Neuron (in vitro differentiated cells): ENCODE measurements at regions not wholly inside any gene's neighbourhood (a gene's known extent, or its start where the extent isn't known, plus 50 kb on each side); places are given as distances from the start of the nearest gene placed in this dataset.
"Not testable (repeated sequence)": the region's sequence is repeated elsewhere in the genome, so short reads cannot be mapped to it uniquely, and the experiment has no call there.

Source experiments
- H2AFZ ChIP-seq: one replicate; pipeline ENCODE4 v1.6.1; 2013; ENCODE audit warnings: low read depth, mild to moderate bottlenecking, inconsistent platforms, low read length, moderate library complexity
- H3K27me3 ChIP-seq: one replicate; pipeline ENCODE4 v1.6.1; 2013; ENCODE audit warnings: low read length; ENCODE audit not compliant: insufficient read depth
- H3K36me3 ChIP-seq: one replicate; pipeline ENCODE4 v1.6.1; 2013; ENCODE audit warnings: low read length; ENCODE audit not compliant: insufficient read depth
- H3K4me1 ChIP-seq: one replicate; pipeline ENCODE4 v1.6.1; 2013; ENCODE audit warnings: low read length; ENCODE audit not compliant: insufficient read depth
- H3K4me3 ChIP-seq: 2 replicates; pipeline ENCODE4 v1.5.1; 2013; ENCODE audit warnings: mild to moderate bottlenecking, low read length, moderate library complexity
- H3K9me3 ChIP-seq: one replicate; pipeline ENCODE4 v1.6.1; 2013; ENCODE audit warnings: low read length

DNA sequence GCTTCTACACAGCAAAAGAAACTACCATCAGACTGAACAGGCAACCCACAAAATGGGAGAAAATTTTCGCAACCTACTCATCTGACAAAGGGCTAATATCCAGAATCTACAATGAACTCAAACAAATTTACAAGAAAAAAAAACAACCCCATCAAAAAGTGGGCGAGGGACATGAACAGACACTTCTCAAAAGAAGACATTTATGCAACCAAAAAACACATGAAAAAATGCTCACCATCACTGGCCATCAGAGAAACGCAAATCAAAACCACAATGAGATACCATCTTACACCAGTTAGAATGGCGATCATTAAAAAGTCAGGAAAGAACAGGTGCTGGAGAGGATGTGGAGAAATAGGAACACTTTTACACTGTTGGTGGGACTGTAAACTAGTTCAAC lies 171.8 kb upstream of the IL12B start:
- not testable (repeated sequence) for H3K27me3 ChIP-seq

DNA sequence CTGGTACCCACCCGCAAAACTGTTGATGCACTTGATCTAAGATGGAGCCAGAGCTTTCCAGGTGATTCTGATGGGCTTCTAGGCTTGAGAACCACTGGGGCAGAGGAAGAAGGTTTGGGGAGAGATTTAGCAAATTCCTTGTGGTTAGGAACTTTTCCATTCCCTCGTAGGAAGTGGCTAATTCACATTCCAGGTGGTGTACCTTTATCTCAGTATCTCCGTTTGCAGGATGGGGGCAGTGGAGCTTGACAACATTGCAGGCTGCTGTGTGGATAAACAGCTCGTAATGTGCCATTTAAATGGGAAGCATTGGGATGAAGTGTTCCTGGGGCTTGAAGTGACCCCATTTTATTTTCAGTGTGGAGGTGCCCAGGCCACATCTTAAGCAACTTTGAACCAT lies 172.9 kb upstream of the IL12B start:
- no peaks in the 10 kb centered on the region for H3K27me3 ChIP-seq
- H2AFZ ChIP-seq: no peak overlapping the region
- H3K4me3 ChIP-seq: no peak overlapping the region
- H3K4me1 ChIP-seq: no peaks in the 10 kb centered on the region
- no peaks in the 10 kb centered on the region for H3K36me3 ChIP-seq
- H3K9me3 ChIP-seq: no peaks in the 10 kb centered on the region

More for the DNA sequence above, 171.8 kb upstream of the IL12B start:
- not testable (repeated sequence) for H2AFZ ChIP-seq, H3K9me3 ChIP-seq, H3K4me1 ChIP-seq, H3K4me3 ChIP-seq, H3K36me3 ChIP-seq

DNA sequence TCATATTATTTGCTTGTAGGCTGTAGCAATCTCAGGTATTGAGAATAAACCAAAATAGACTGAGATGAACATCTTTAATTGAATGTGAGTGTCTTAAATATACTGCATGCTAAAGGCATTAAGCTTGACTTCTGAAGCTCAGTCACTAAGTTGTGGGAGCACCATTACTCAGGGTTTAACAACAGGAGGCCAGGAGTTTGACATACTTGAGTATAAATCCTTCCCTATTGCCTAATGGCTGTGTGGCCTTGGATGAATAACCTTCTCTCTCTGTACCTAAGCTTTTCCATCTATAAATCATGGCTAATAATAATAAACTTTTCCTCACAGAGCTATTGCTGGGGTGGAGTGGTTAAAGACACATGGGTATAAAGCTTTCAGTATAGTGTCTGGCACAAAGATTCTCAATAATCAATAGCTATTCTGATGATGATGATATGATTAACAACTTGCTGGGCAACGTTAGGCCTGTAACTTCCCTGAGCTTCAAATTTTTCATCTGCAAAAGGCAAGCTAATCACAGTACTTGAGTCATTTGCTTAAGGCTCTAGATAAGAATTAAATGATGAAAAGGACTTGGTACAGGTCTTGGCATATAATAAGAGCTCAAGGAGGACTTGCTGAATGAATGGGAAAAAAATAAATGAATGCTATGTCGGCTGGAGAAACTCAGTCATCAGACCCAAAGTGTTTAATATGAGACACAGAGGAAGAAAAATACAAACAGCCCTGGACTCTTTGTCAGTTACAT lies 174.0 kb upstream of the IL12B start:
- Histone ChIP-seq H3K27me3 (no peaks in the 10 kb centered on the region), H3K36me3 (no peaks in the 10 kb centered on the region), H2AFZ (no peak overlapping the region), H3K9me3 (no peaks in the 10 kb centered on the region), H3K4me1 (no peaks in the 10 kb centered on the region), H3K4me3 (no peak overlapping the region)

DNA sequence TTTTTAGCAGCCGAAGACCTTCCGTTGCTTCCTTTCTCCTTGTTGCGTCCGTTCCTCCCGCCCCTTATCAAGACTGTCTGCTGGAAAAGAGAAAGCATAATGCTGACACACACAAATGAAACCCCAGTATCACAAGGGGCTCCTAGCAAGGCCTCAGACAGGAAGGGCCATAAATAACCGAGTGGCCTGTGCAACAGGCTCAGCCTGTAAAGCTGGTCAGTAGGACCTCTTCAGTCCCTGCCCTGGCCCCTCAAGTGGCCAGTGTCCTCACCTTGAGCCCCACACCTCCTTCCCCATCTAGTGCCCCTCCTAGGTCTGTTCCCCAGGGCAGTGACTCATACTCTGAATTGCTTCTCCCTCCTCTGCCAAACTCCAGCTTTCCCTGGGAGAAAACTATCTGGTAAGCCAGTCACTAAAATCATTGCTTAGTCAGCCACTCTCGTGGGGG lies 174.6 kb upstream of the IL12B start:
- no peak overlapping the region for H2AFZ ChIP-seq
- H3K4me3 ChIP-seq: no peak overlapping the region
- no peaks in the 10 kb centered on the region for H3K27me3 ChIP-seq
- H3K9me3 ChIP-seq: no peaks in the 10 kb centered on the region
- H3K36me3 ChIP-seq: no peaks in the 10 kb centered on the region
- no peaks in the 10 kb centered on the region for H3K4me1 ChIP-seq

DNA sequence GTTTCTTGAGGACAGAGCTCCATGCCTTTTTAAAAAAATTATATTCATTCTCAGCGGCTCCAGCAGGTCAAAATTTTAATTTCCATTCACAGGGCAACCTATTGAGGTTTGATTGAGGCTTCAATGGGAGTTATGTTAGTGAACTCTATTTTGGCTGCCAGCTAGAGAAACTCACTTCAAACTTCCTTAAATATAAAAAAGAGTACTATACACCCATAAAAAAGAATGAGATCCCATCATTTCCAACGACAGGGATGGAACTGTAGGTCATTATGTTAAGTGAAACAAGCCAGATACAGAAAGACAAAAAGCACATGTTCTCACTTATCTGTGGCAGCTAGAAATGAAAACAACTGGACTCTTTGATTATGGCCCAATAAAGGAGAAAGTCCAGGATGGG lies 176.8 kb upstream of the IL12B start:
- H2AFZ ChIP-seq: no peak overlapping the region
- H3K4me3 ChIP-seq: no peak overlapping the region
- peaks cover 4% of the 10 kb centered on the region for H3K4me1 ChIP-seq
- no peaks in the 10 kb centered on the region for H3K36me3 ChIP-seq
- H3K9me3 ChIP-seq: no peaks in the 10 kb centered on the region
- no peaks in the 10 kb centered on the region for H3K27me3 ChIP-seq

DNA sequence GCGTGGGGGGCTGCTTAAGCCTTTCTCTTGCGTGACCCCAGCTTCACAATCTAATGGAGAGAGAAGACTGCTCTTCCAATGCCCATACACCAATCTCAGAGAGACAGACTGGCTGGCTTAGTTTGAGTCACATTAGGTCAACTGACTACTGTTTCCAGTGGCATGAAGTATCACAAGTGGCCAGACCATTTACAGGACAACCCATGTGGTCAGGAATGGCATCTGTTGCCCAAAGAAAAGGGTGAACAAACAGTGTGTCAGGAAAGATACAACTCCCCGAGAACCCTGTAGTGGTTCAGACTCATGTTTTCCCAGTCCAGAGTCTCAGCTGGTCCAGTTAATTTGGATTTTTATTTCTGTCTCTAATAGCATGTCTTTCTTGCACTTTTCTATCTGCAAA lies 177.4 kb upstream of the IL12B start:
- no peaks in the 10 kb centered on the region for H3K27me3 ChIP-seq
- H3K4me1 ChIP-seq: peaks cover 4% of the 10 kb centered on the region
- no peak overlapping the region for H3K4me3 ChIP-seq
- H3K36me3 ChIP-seq: no peaks in the 10 kb centered on the region
- no peaks in the 10 kb centered on the region for H3K9me3 ChIP-seq
- H2AFZ ChIP-seq: no peak overlapping the region

DNA sequence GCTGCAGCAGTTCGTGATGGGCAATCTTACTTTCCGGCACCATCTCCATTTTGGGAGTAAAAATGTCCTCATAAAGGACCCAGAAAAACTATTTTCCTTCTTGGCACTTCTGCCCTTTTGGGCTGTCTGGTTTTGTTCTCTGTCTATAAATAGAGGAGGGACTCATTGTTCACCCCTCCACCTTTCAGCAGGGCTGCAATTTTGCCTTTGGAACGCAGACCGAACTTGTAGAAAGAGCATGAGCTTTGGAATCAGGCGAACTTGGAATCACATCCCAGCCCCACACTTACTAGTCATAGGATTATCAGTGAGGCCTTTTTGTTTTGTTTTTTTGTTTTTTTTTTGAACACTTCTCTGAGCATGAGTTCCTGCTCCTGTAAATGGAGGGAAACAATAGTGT lies 178.1 kb upstream of the IL12B start:
- Histone ChIP-seq H3K36me3 (no peaks in the 10 kb centered on the region), H2AFZ (no peak overlapping the region)

DNA sequence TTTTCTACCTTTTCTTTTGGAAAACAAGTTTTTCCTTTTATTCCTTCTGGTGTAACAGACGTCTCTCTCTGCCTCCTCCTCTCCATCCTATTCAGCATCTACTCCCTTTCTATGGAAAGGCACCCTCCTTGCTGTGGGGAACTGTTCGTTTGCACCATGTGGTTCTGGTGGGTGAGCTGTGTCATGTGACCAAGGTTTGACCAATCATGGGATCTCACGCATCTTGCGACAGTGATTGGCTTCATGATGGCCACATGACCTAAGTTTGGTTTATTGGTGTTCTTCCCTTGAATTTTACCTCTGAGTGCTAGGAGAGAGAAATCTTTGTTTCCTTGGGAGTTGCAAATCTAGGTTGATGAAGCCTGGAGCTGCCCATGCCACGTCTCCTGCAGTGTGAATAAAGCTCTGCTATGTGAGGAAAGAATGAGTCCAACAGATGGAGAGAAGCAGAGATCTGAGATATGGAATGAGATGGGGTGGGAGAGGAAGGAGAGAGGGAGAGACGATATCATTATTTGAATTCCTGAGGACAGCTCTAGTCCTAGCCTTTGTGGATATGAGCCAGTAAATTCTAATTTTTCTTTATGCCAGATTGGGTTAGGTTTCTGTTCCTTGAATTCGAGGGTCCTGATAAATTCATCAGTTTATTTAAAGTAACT lies 178.8 kb upstream of the IL12B start:
- no peaks in the 10 kb centered on the region for H3K36me3 ChIP-seq
- H3K27me3 ChIP-seq: peaks cover 2% of the 10 kb centered on the region
- no peaks in the 10 kb centered on the region for H3K9me3 ChIP-seq
- H3K4me1 ChIP-seq: peaks cover 4% of the 10 kb centered on the region
- H3K4me3 ChIP-seq: no peak overlapping the region
- H2AFZ ChIP-seq: no peak overlapping the region

More for the DNA sequence above, 178.1 kb upstream of the IL12B start:
- no peaks in the 10 kb centered on the region for H3K27me3 ChIP-seq
- H3K4me3 ChIP-seq: no peak overlapping the region
- peaks cover 4% of the 10 kb centered on the region for H3K4me1 ChIP-seq
- no peaks in the 10 kb centered on the region for H3K9me3 ChIP-seq

DNA sequence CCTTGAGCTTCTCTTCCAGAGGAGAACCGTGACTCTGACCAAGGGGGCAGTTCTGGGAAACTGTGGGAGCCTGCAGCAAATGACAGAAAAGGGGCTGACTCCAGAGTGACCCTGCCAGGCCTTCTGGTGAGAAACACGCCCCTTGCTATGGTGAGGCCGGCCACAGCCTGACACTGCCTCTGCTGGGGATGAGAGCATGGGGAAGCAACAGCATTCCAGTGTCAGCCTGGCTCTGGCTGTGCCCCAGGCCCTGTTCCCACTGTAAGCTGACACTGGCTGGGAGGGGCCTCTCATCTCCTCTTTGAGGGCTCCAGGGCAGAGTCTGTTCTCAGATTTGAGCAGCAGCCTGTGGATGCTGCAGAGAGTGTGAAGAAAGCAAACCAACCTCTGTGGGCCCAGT lies 180.0 kb upstream of the IL12B start:
- H3K27me3 ChIP-seq: peaks cover 2% of the 10 kb centered on the region
- H3K4me1 ChIP-seq: peaks cover 4% of the 10 kb centered on the region
- no peaks in the 10 kb centered on the region for H3K9me3 ChIP-seq
- no peaks in the 10 kb centered on the region for H3K36me3 ChIP-seq
- no peak overlapping the region for H3K4me3 ChIP-seq
- H2AFZ ChIP-seq: no peak overlapping the region

DNA sequence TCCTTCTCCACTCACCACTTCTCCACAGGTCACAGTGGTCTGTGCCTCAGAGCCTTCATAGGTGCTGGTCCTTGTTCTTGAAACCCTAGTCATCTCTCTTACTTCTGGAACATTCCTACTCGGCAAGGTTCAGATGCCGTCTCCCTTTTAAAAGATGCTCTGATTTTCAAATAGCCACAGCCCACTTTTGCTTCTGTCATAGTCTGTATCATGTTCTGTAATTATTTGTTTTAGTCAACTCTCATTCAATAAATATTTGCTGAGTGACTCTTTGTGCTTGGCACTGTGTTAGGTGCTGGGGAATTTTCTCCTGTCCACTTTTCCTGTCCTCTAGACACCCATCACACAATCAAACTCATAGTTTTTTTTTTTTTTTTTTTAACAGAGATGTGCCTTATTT lies 181.3 kb upstream of the IL12B start:
- peaks cover 4% of the 10 kb centered on the region for H3K4me1 ChIP-seq
- H2AFZ ChIP-seq: no peak overlapping the region
- H3K36me3 ChIP-seq: no peaks in the 10 kb centered on the region
- H3K27me3 ChIP-seq: peaks cover 2% of the 10 kb centered on the region
- no peak overlapping the region for H3K4me3 ChIP-seq
- H3K9me3 ChIP-seq: no peaks in the 10 kb centered on the region

DNA sequence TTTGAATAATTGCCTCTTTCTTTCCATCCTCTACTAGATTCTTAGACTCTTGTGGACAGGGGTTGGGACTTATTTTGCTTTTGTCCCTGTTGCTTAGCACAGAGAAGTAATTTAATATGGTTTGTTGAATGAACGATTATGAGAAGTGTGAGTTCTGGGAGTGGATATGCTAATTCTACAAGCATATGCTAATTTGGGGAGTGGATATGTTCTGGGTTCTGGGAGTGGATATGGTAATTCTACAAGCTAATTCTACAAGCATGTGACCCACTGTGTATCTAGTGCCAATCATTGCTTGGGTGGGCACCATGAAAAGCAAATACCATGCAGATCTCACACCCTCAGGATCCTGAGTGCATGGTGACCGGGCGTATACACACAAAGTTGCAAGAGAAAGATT lies 181.8 kb upstream of the IL12B start:
- Histone ChIP-seq H3K36me3 (no peaks in the 10 kb centered on the region), H3K4me1 (peaks cover 4% of the 10 kb centered on the region), H3K27me3 (peaks cover 2% of the 10 kb centered on the region), H3K9me3 (no peaks in the 10 kb centered on the region), H2AFZ (no peak overlapping the region), H3K4me3 (no peak overlapping the region)

DNA sequence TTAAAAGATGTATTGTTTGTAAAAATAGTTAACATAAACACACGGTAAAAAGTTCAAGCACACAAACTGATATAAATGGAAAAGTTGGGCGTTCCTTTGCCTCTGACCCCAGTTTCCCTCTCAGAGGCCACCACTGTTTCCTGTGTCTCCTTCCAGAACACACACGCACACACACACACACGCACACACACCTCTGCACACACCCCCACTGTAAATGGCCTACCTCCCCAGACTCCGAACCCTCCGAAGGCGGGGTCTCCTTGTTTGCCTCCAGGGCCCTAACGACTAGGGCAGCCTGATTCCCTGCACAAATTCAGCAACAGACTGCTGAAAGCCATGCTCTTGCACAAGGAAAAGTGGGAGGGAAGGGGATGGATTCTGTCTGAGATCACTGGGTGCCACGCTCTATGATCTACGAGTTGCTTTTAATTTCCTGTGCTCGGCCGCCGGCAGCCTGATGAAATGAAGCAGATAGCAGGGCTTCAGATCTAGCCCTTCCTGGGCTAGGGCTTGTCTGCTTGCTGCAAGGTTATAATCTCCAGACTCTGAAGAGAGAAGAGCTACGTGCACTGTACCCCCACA lies 184.0 kb upstream of the IL12B start:
- H3K9me3 ChIP-seq: no peaks in the 10 kb centered on the region
- H3K4me3 ChIP-seq: no peak overlapping the region
- H3K36me3 ChIP-seq: no peaks in the 10 kb centered on the region
- no peak overlapping the region for H2AFZ ChIP-seq
- H3K27me3 ChIP-seq: peaks cover 2% of the 10 kb centered on the region
- peaks cover 4% of the 10 kb centered on the region for H3K4me1 ChIP-seq

DNA sequence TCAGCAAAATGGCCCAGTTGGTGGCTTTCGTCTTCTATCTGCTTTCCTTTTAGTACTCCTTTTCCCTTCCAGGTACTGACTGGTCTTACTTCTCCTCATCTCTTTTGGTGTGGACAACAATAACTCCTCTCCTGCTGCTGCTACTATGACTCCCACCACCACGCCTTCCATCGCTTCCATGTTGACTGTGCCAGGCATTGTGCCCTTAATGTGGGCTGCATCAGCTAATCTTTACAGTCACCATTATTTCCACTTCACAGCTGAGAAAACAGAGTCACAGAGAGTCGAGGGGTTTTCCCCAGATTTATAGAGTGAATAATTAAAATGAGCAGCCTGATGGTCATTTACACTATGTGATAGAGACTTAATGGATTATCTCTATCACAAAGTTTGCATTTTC lies 184.9 kb upstream of the IL12B start:
- H2AFZ ChIP-seq: no peak overlapping the region
- H3K9me3 ChIP-seq: no peaks in the 10 kb centered on the region
- H3K27me3 ChIP-seq: peaks cover 2% of the 10 kb centered on the region
- peaks cover 4% of the 10 kb centered on the region for H3K4me1 ChIP-seq
- no peaks in the 10 kb centered on the region for H3K36me3 ChIP-seq
- H3K4me3 ChIP-seq: no peak overlapping the region
